ENCODE measurements at regions not wholly inside any gene's neighbourhood (a gene's known extent, or its start where the extent isn't known, plus 50 kb on each side); places are given as distances from the start of the nearest gene placed in this dataset.

DNA sequence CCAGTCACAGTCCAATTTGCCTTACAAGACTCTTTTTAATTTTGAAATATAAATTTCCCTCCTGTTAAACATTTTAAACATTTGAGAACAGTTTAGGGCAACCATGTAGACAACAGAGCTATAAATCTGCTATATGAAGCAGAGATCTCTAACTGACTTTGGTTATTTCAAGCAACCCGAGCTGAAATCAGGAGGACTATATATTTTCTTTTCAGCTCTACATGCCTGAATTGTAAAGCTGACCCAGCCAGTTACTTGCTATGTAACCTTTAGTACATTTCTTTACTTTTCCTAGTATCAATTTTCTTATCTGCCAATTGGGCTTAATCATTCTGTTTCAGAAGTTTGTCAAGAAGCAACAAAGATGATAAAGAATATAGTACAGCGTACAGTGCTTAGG is 457.4 kb upstream of the NECTIN3 start:
- TF ChIP-seq, protein P1, sequence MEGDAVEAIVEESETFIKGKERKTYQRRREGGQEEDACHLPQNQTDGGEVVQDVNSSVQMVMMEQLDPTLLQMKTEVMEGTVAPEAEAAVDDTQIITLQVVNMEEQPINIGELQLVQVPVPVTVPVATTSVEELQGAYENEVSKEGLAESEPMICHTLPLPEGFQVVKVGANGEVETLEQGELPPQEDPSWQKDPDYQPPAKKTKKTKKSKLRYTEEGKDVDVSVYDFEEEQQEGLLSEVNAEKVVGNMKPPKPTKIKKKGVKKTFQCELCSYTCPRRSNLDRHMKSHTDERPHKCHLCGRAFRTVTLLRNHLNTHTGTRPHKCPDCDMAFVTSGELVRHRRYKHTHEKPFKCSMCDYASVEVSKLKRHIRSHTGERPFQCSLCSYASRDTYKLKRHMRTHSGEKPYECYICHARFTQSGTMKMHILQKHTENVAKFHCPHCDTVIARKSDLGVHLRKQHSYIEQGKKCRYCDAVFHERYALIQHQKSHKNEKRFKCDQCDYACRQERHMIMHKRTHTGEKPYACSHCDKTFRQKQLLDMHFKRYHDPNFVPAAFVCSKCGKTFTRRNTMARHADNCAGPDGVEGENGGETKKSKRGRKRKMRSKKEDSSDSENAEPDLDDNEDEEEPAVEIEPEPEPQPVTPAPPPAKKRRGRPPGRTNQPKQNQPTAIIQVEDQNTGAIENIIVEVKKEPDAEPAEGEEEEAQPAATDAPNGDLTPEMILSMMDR (IDR thresholded peaks at IDR 0.05; ENCODE audit: low read depth, low read length): no peak
- no peak overlapping the region for H3K4me3 ChIP-seq (ENCODE audit: low read depth, low read length)
- no peak for DNase-seq (ENCODE audit: low read depth, low spot score)
- in situ Hi-C loops (cut with HindIII; ENCODE audit: low sequenced_read_pairs): no loop called here

DNA sequence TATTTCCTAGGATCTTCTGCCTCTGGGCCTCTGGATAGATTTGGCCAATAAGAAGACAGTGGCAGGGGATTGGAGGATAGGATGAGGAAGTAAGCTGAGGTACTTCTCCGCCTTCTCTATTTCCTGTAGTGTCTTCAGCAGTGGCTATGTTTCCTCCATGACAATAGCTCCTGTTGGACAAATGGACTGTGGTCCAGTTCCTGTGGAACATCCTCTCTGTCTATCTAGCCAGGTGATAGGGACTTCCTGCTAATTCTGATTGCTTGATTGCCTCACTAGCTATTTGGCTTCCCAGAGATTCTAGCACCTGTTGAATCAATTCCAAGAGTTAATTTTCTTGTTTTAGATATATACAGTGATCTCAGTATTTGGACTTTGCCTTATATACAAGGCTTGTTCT is 456.2 kb upstream of the NECTIN3 start:
- in situ Hi-C loops (cut with HindIII; ENCODE audit: low sequenced_read_pairs): no loop called here
- TF ChIP-seq, protein P1 (IDR thresholded peaks at IDR 0.05; ENCODE audit: low read depth, low read length): no peak
- no peak for DNase-seq (ENCODE audit: low read depth, low spot score)
- no peak overlapping the region for H3K4me3 ChIP-seq (ENCODE audit: low read depth, low read length)

GRCh38 chr3:110618512-110619226 is 452.9 kb upstream of the NECTIN3 start:
- H3K4me3 ChIP-seq (ENCODE audit: low read depth, low read length): no peak overlapping the region
- TF ChIP-seq, protein P1 (IDR thresholded peaks at IDR 0.05; ENCODE audit: low read depth, low read length): no peak
- in situ Hi-C loops (cut with HindIII; ENCODE audit: low sequenced_read_pairs): no loop called here
- DNase-seq (ENCODE audit: low read depth, low spot score): no peak

DNA sequence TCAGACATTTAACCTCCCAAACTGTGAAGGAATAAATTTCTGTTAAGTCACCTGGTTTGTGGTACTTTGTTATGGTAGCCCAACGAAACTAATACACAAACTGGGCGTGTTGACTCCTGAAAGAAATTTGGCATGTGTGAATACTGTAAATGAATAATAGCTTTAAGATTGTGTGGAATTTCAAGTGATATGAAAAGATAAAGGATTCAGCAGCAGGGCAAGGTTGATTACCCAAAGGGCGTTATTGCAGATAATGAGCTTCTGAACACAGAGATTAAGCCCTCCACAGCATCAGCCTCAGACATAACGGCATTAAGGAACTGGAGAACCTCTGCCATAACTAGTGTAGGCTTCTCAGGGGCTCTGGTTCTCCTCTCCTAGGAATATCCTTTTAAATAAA is 451.5 kb upstream of the NECTIN3 start:
- DNase-seq (ENCODE audit: low read depth, low spot score): no peak
- H3K4me3 ChIP-seq (ENCODE audit: low read depth, low read length): no peak overlapping the region
- in situ Hi-C loops (cut with HindIII; ENCODE audit: low sequenced_read_pairs): no loop called here
- TF ChIP-seq, protein P1 (IDR thresholded peaks at IDR 0.05; ENCODE audit: low read depth, low read length): no peak

- in situ Hi-C loops (cut with HindIII; ENCODE audit: low sequenced_read_pairs): no loop called here
- peak; percentile 8 for DNase-seq (ENCODE audit: low read depth, low spot score)
- TF ChIP-seq, protein P1 (IDR thresholded peaks at IDR 0.05; ENCODE audit: low read depth, low read length): no peak
- H3K4me3 ChIP-seq (ENCODE audit: low read depth, low read length): no peak overlapping the region
These were observed 448.0 kb upstream of the NECTIN3 start for GRCh38 chr3:110623571-110623970.

DNA sequence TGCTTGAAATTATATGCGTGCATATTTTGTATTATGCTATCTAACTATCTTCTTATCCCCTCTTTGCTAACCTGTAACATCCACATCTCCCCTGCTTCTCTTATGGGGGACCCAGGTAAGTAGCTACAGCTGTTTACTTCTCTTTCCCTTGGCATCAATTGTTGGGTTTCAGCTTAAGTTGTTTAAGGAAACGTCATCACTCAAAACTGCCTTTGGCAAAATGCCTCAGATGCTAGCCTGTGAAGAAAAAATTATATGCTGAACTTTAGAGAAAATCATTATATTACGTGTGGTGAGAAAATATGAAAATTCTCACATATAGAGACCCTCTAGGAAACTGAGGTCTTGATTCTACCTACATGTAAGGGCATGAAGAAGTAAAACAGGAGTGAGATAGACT is 447.0 kb upstream of the NECTIN3 start:
- no peak for DNase-seq (ENCODE audit: low read depth, low spot score)
- TF ChIP-seq, protein P1 (IDR thresholded peaks at IDR 0.05; ENCODE audit: low read depth, low read length): no peak
- no peak overlapping the region for H3K4me3 ChIP-seq (ENCODE audit: low read depth, low read length)
- in situ Hi-C loops (cut with HindIII; ENCODE audit: low sequenced_read_pairs): no loop called here
